ENCODE measurements at regions not wholly inside any gene's neighbourhood (a gene's known extent, or its start where the extent isn't known, plus 50 kb on each side); places are given as distances from the start of the nearest gene placed in this dataset.

GRCh38 chr2:9751831-9752230 lies 91.4 kb upstream of the TAF1B start:
- TF ChIP-seq CTCF (conservative IDR thresholded peaks at IDR 0.05) (no peak), ZFX (IDR thresholded peaks at IDR 0.05) (no peak)

All from C4-2B (cell line).